ENCODE measurements at regions not wholly inside any gene's neighbourhood (a gene's known extent, or its start where the extent isn't known, plus 50 kb on each side); places are given as distances from the start of the nearest gene placed in this dataset.
"Not testable (repeated sequence)": the region's sequence is repeated elsewhere in the genome, so short reads cannot be mapped to it uniquely, and the experiment has no call there.

GRCh38 chr22:27073601-27074425 is 416.4 kb downstream of the MIAT start:
- intact Hi-C loops (cut with DNase I): no loop called here
- no peak overlapping the region for H3K27ac ChIP-seq
- TF ChIP-seq CTCF (IDR thresholded peaks at IDR 0.05): no peak
- H3K4me1 ChIP-seq: no peaks in the 10 kb centered on the region
- no peak for DNase-seq
- no peak for ATAC-seq
- H3K36me3 ChIP-seq: no peaks in the 10 kb centered on the region
- peaks cover 15% of the 10 kb centered on the region for H3K27me3 ChIP-seq
- H3K9me3 ChIP-seq: no peaks in the 10 kb centered on the region
- no peak overlapping the region for H3K4me3 ChIP-seq

- Histone ChIP-seq H3K4me3 (no peak overlapping the region), H3K4me1 (no peaks in the 10 kb centered on the region), H3K36me3 (no peaks in the 10 kb centered on the region), H3K9me3 (no peaks in the 10 kb centered on the region), H3K27ac (no peak overlapping the region), H3K27me3 (peaks cover 19% of the 10 kb centered on the region)
- no peak for TF ChIP-seq CTCF (IDR thresholded peaks at IDR 0.05)
- no peak for DNase-seq
- intact Hi-C loops (cut with DNase I): no loop called here
- no peak for ATAC-seq
These were observed 417.8 kb downstream of the MIAT start for GRCh38 chr22:27075028-27075678.

- intact Hi-C loops (cut with DNase I): no loop called here
- no peak for DNase-seq
- Histone ChIP-seq H3K27ac (no peak overlapping the region), H3K9me3 (no peaks in the 10 kb centered on the region), H3K4me3 (no peak overlapping the region), H3K27me3 (peaks cover 11% of the 10 kb centered on the region), H3K36me3 (no peaks in the 10 kb centered on the region), H3K4me1 (no peaks in the 10 kb centered on the region)
- no peak for ATAC-seq
- TF ChIP-seq CTCF (IDR thresholded peaks at IDR 0.05): no peak
These were observed 418.5 kb downstream of the MIAT start for GRCh38 chr22:27075891-27076290.

- H3K9me3 ChIP-seq; H3K27ac ChIP-seq; H3K36me3 ChIP-seq; H3K4me3 ChIP-seq; ATAC-seq; H3K4me1 ChIP-seq; DNase-seq; intact Hi-C loops (cut with DNase I): not testable (repeated sequence)
- H3K27me3 ChIP-seq: peaks cover 27% of the 10 kb centered on the region
These were observed 420.7 kb downstream of the MIAT start for GRCh38 chr22:27078064-27078463.

- ATAC-seq (no peak), DNase-seq (no peak)
- Histone ChIP-seq H3K36me3 (no peaks in the 10 kb centered on the region), H3K4me1 (no peaks in the 10 kb centered on the region), H3K4me3 (no peak overlapping the region), H3K9me3 (no peaks in the 10 kb centered on the region), H3K27me3 (peaks cover 23% of the 10 kb centered on the region), H3K27ac (no peak overlapping the region)
- intact Hi-C loops (cut with DNase I): no loop called here
- no peak for TF ChIP-seq CTCF (IDR thresholded peaks at IDR 0.05)
These were observed 422.7 kb downstream of the MIAT start for GRCh38 chr22:27080036-27080578.

GRCh38 chr22:27080863-27081262 is 423.5 kb downstream of the MIAT start:
- TF ChIP-seq CTCF (IDR thresholded peaks at IDR 0.05): no peak
- Histone ChIP-seq H3K9me3 (no peaks in the 10 kb centered on the region), H3K4me3 (no peak overlapping the region), H3K27me3 (peaks cover 29% of the 10 kb centered on the region), H3K36me3 (no peaks in the 10 kb centered on the region), H3K27ac (no peak overlapping the region), H3K4me1 (no peaks in the 10 kb centered on the region)
- ATAC-seq (no peak), DNase-seq (no peak)
- intact Hi-C loops (cut with DNase I): no loop called here
